Stomach (tissue), 4 donors: ENCODE measurements at regions not wholly inside any gene's neighbourhood (a gene's known extent, or its start where the extent isn't known, plus 50 kb on each side); places are given as distances from the start of the nearest gene placed in this dataset.

Experiments
- CTCF ChIP-seq, 7 experiments: fragments of 450-650 bp in 4 of 7; fragments of 200-600 bp in 3 of 7; sonication (generic) in 3 of 7; IDR thresholded peaks; one replicate each; pipeline ENCODE4 v1.5.1; 2016 to 2019; ENCODE audit warnings: antibody characterized with exemption in 7 of 7, control low read depth in 2 of 7, mild to moderate bottlenecking in 1 of 7
- EP300 ChIP-seq: sonication (generic); formaldehyde crosslinking; IDR thresholded peaks from one replicate; pipeline ENCODE4 v1.6.1; 2017; ENCODE audit warnings: antibody characterized with exemption
- POLR2A ChIP-seq, 4 donors: fragments of 450-650 bp; IDR thresholded peaks; one replicate each; pipeline ENCODE4 v1.6.1; 2016; ENCODE audit warnings: antibody characterized with exemption in 4 of 4, control low read depth in 2 of 4, mild to moderate bottlenecking in 1 of 4, moderate library complexity in 1 of 4

- TF ChIP-seq CTCF (IDR thresholded peaks at IDR 0.05) = no peak
- no peak for TF ChIP-seq POLR2A (IDR thresholded peaks at IDR 0.05)
- no peak for TF ChIP-seq EP300
Measured at GRCh38 chr7:93725954-93726353, 151.4 kb upstream of the CALCR start.
